ENCODE measurements at regions not wholly inside any gene's neighbourhood (a gene's known extent, or its start where the extent isn't known, plus 50 kb on each side); places are given as distances from the start of the nearest gene placed in this dataset.
"Not testable (repeated sequence)": the region's sequence is repeated elsewhere in the genome, so short reads cannot be mapped to it uniquely, and the experiment has no call there.

- intact Hi-C loops (cut with DNase I) = no loop called here
- DNase-seq (no peak), ATAC-seq (no peak)
These were observed 123.1 kb downstream of the VEGFA start for GRCh38 chr6:43893073-43893472.

- DNase-seq (no peak), ATAC-seq (no peak)
- intact Hi-C loops (cut with DNase I) = no loop called here
These were observed 121.3 kb downstream of the VEGFA start for GRCh38 chr6:43891072-43891870.

GRCh38 chr6:43890197-43891062, 120.4 kb downstream of the VEGFA start:
- ATAC-seq (no peak), DNase-seq (no peak)
- intact Hi-C loops (cut with DNase I) = no loop called here

- intact Hi-C loops (cut with DNase I) = no loop called here
- ATAC-seq (no peak), DNase-seq (no peak)
These were observed 118.1 kb downstream of the VEGFA start for GRCh38 chr6:43887906-43888683.

GRCh38 chr6:43887340-43887858, 117.4 kb downstream of the VEGFA start:
- ATAC-seq = no peak
- intact Hi-C loops (cut with DNase I) = no loop called here
- DNase-seq = no peak

- intact Hi-C loops (cut with DNase I) = no loop called here
- DNase-seq = no peak
- ATAC-seq = no peak
These were observed 116.8 kb downstream of the VEGFA start for GRCh38 chr6:43886717-43887339.

GRCh38 chr6:43886067-43886461, 116.1 kb downstream of the VEGFA start:
- no peak for ATAC-seq
- no peak for DNase-seq
- intact Hi-C loops (cut with DNase I) = no loop called here

GRCh38 chr6:43885399-43886066, 115.5 kb downstream of the VEGFA start:
- no peak for DNase-seq
- ATAC-seq = no peak
- intact Hi-C loops (cut with DNase I) = no loop called here

- no peak for DNase-seq
- peak; percentile 40 to 64 for ATAC-seq
- intact Hi-C loops (cut with DNase I) = no loop called here
These were observed 114.6 kb downstream of the VEGFA start for GRCh38 chr6:43884652-43885022.

- DNase-seq = no peak
- intact Hi-C loops (cut with DNase I) = no loop called here
- peak; percentile 17 to 32 for ATAC-seq
These were observed 114.0 kb downstream of the VEGFA start for GRCh38 chr6:43883847-43884651.

- ATAC-seq; intact Hi-C loops (cut with DNase I); DNase-seq: not testable (repeated sequence)
These were observed 112.9 kb downstream of the VEGFA start for GRCh38 chr6:43882690-43883448.

GRCh38 chr6:43880236-43881137, 110.5 kb downstream of the VEGFA start:
- no peak for ATAC-seq
- intact Hi-C loops (cut with DNase I) = no loop called here
- DNase-seq = no peak

GRCh38 chr6:43879722-43880121, 109.7 kb downstream of the VEGFA start:
- no peak for DNase-seq
- intact Hi-C loops (cut with DNase I) = no loop called here
- no peak for ATAC-seq

- intact Hi-C loops (cut with DNase I) = no loop called here
- ATAC-seq = peak; percentile 55 to 73
- DNase-seq = peak; percentile 49
These were observed 108.9 kb downstream of the VEGFA start for GRCh38 chr6:43878823-43879495.

- intact Hi-C loops (cut with DNase I) = no loop called here
- no peak for ATAC-seq
These were observed 108.2 kb downstream of the VEGFA start for GRCh38 chr6:43878127-43878634.

More at GRCh38 chr6:43878127-43878634, 108.2 kb downstream of the VEGFA start:
- DNase-seq = no peak

All from left cardiac atrium (tissue), 4 donors.